ENCODE measurements at regions not wholly inside any gene's neighbourhood (a gene's known extent, or its start where the extent isn't known, plus 50 kb on each side); places are given as distances from the start of the nearest gene placed in this dataset.
"Not testable (repeated sequence)": the region's sequence is repeated elsewhere in the genome, so short reads cannot be mapped to it uniquely, and the experiment has no call there.

DNA sequence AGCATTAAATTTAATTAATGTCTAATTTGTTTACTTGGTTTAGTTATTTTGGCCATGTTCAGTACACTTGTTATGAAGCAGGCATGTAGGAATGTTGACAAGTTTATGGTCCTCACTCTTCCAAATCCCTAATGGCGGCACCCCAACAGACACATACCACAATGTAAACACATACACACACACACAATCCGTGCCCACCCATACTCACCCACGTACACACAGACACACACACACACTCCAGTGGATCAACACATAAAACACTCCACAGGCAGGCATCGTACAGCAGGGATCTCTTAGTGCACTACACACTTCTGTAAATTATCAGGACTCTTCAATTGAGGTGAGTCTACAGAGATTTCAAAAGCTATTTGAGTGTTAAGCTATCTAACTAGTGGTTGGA, 767.5 kb downstream of the FOXD4L6 start:
- H3K9me1 ChIP-seq (ENCODE audit: control insufficient read depth, insufficient read depth, low read length); H3K4me3 ChIP-seq; H3K9me3 ChIP-seq (replicated peaks; ENCODE audit: control insufficient read depth, insufficient read depth, low read depth, low read length); H3K4me2 ChIP-seq (ENCODE audit: insufficient read depth, low read length); POLR2A ChIA-PET; H3K79me2 ChIP-seq (ENCODE audit: control insufficient read depth, insufficient read depth, low read length); H4K20me1 ChIP-seq (replicated peaks; ENCODE audit: control insufficient read depth, insufficient read depth, low read length); in situ Hi-C loops (cut with MboI); FAIRE-seq; CTCF ChIA-PET (ENCODE audit: low intra/inter-chr PET ratio); BruUV-seq (replicated peaks); H3K27me3 ChIP-seq (ENCODE audit: control insufficient read depth in 2 of 2, insufficient read depth in 2 of 2, low read length in 2 of 2); H2AFZ ChIP-seq (ENCODE audit: low read depth, low read length); DNase-seq (ENCODE audit: extremely low read depth in 1 of 4, low spot score in 3 of 4); H3K27ac ChIP-seq (ENCODE audit: extremely low read depth, low read depth, low read length); H3K9ac ChIP-seq (ENCODE audit: insufficient read depth in 1 of 2, low read depth in 2 of 2, low read length in 2 of 2); intact Hi-C loops (cut with micrococcal nuclease); H3K4me1 ChIP-seq (replicated peaks in 1 of 2; ENCODE audit: control insufficient read depth in 2 of 2, insufficient read depth in 2 of 2, low read length in 2 of 2); ATAC-seq; H3K36me3 ChIP-seq (ENCODE audit: control insufficient read depth, insufficient read depth, low read length): not testable (repeated sequence)
- 2% methylated on average over 3 of the region's 4 CpGs for WGBS (ENCODE audit: insufficient coverage, low coverage, missing lambda C conversion rate)

- CTCF ChIA-PET (ENCODE audit: low intra/inter-chr PET ratio); H3K79me2 ChIP-seq (ENCODE audit: control insufficient read depth, insufficient read depth, low read length); H3K27me3 ChIP-seq (ENCODE audit: control insufficient read depth in 2 of 2, insufficient read depth in 2 of 2, low read length in 2 of 2); POLR2A ChIA-PET; ATAC-seq; H3K9ac ChIP-seq (ENCODE audit: insufficient read depth in 1 of 2, low read depth in 2 of 2, low read length in 2 of 2); H4K20me1 ChIP-seq (replicated peaks; ENCODE audit: control insufficient read depth, insufficient read depth, low read length); H3K36me3 ChIP-seq (ENCODE audit: control insufficient read depth, insufficient read depth, low read length); H3K27ac ChIP-seq (ENCODE audit: extremely low read depth, low read depth, low read length); FAIRE-seq; DNase-seq (ENCODE audit: extremely low read depth in 1 of 4, low spot score in 3 of 4); H3K9me1 ChIP-seq (ENCODE audit: control insufficient read depth, insufficient read depth, low read length); BruUV-seq (replicated peaks); H2AFZ ChIP-seq (ENCODE audit: low read depth, low read length); intact Hi-C loops (cut with micrococcal nuclease); H3K9me3 ChIP-seq (replicated peaks; ENCODE audit: control insufficient read depth, insufficient read depth, low read depth, low read length); in situ Hi-C loops (cut with MboI); H3K4me2 ChIP-seq (ENCODE audit: insufficient read depth, low read length); H3K4me1 ChIP-seq (replicated peaks in 1 of 2; ENCODE audit: control insufficient read depth in 2 of 2, insufficient read depth in 2 of 2, low read length in 2 of 2); H3K4me3 ChIP-seq: not testable (repeated sequence)
- WGBS (ENCODE audit: insufficient coverage, low coverage, missing lambda C conversion rate), result 0% methylated on average over 2 of the region's 2 CpGs
Measured at GRCh38 chr9:40330958-40331357, 797.5 kb downstream of the FOXD4L6 start.

DNA sequence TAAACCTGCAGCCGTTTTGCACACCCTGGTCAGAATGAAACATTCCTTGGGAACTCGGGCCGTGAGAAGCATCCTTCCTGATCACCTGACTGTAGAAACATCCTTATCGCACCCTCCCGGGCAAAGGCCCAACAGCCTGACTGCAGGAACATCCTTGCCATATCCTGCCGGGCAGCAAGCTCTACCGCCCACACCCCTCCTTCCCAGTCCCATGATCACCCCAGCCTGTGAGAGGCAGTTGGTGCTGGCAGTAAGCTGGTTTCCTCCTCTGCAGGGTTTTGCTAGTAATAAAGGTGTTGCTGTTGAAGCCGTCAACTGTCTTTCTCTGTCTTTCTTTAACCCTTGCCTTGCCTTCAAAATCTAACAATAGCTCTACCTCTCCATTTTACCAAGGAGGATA, 799.6 kb downstream of the FOXD4L6 start:
- H3K27me3 ChIP-seq (ENCODE audit: control insufficient read depth in 2 of 2, insufficient read depth in 2 of 2, low read length in 2 of 2); H3K4me1 ChIP-seq (replicated peaks in 1 of 2; ENCODE audit: control insufficient read depth in 2 of 2, insufficient read depth in 2 of 2, low read length in 2 of 2); H3K9ac ChIP-seq (ENCODE audit: insufficient read depth in 1 of 2, low read depth in 2 of 2, low read length in 2 of 2); FAIRE-seq; H3K4me3 ChIP-seq; H3K79me2 ChIP-seq (ENCODE audit: control insufficient read depth, insufficient read depth, low read length); H3K9me1 ChIP-seq (ENCODE audit: control insufficient read depth, insufficient read depth, low read length); H2AFZ ChIP-seq (ENCODE audit: low read depth, low read length); H3K4me2 ChIP-seq (ENCODE audit: insufficient read depth, low read length); CTCF ChIA-PET (ENCODE audit: low intra/inter-chr PET ratio); in situ Hi-C loops (cut with MboI); DNase-seq (ENCODE audit: extremely low read depth in 1 of 4, low spot score in 3 of 4); H3K9me3 ChIP-seq (replicated peaks; ENCODE audit: control insufficient read depth, insufficient read depth, low read depth, low read length); H3K27ac ChIP-seq (ENCODE audit: extremely low read depth, low read depth, low read length); H4K20me1 ChIP-seq (replicated peaks; ENCODE audit: control insufficient read depth, insufficient read depth, low read length); BruUV-seq (replicated peaks); H3K36me3 ChIP-seq (ENCODE audit: control insufficient read depth, insufficient read depth, low read length); POLR2A ChIA-PET; ATAC-seq; intact Hi-C loops (cut with micrococcal nuclease): not testable (repeated sequence)
- WGBS (ENCODE audit: insufficient coverage, low coverage, missing lambda C conversion rate), result no CpG with 5 or more reads among the region's 8 CpGs

GRCh38 chr9:40326179-40326578, 802.3 kb downstream of the FOXD4L6 start:
- H3K27me3 ChIP-seq (ENCODE audit: control insufficient read depth in 2 of 2, insufficient read depth in 2 of 2, low read length in 2 of 2); H4K20me1 ChIP-seq (replicated peaks; ENCODE audit: control insufficient read depth, insufficient read depth, low read length); DNase-seq (ENCODE audit: extremely low read depth in 1 of 4, low spot score in 3 of 4); H3K9me1 ChIP-seq (ENCODE audit: control insufficient read depth, insufficient read depth, low read length); H2AFZ ChIP-seq (ENCODE audit: low read depth, low read length); BruUV-seq (replicated peaks); H3K4me2 ChIP-seq (ENCODE audit: insufficient read depth, low read length); H3K4me3 ChIP-seq; H3K36me3 ChIP-seq (ENCODE audit: control insufficient read depth, insufficient read depth, low read length); H3K27ac ChIP-seq (ENCODE audit: extremely low read depth, low read depth, low read length); in situ Hi-C loops (cut with MboI); H3K9me3 ChIP-seq (replicated peaks; ENCODE audit: control insufficient read depth, insufficient read depth, low read depth, low read length); CTCF ChIA-PET (ENCODE audit: low intra/inter-chr PET ratio); H3K9ac ChIP-seq (ENCODE audit: insufficient read depth in 1 of 2, low read depth in 2 of 2, low read length in 2 of 2); FAIRE-seq; H3K79me2 ChIP-seq (ENCODE audit: control insufficient read depth, insufficient read depth, low read length); POLR2A ChIA-PET; intact Hi-C loops (cut with micrococcal nuclease); H3K4me1 ChIP-seq (replicated peaks in 1 of 2; ENCODE audit: control insufficient read depth in 2 of 2, insufficient read depth in 2 of 2, low read length in 2 of 2): not testable (repeated sequence)
- WGBS (ENCODE audit: insufficient coverage, low coverage, missing lambda C conversion rate), result no CpG with 5 or more reads among the region's 2 CpGs
- ATAC-seq, result peak; percentile 71

Measured in K562 (cell line).